Adrenal gland (tissue), 9 donors: ENCODE measurements at regions not wholly inside any gene's neighbourhood (a gene's known extent, or its start where the extent isn't known, plus 50 kb on each side); places are given as distances from the start of the nearest gene placed in this dataset.
"Not testable (repeated sequence)": the region's sequence is repeated elsewhere in the genome, so short reads cannot be mapped to it uniquely, and the experiment has no call there.

ENCODE experiments used
- DNase-seq, 7 donors: peaks; one replicate each; pipeline ENCODE4 v3.0.0-alpha.2; 2019 to 2020
- H3K27ac ChIP-seq, 5 donors: fragments of 200-600 bp; sonication (generic) in 4 of 5; 1 replicate in 3 of 5; 2 replicates in 2 of 5; pipeline versions ENCODE4 v1.5.1 to v1.8.0; 2016 to 2020; ENCODE audit warnings: mild to moderate bottlenecking in 1 of 5
- H3K27me3 ChIP-seq: fragments of 200-600 bp; 2 replicates; pipeline ENCODE4 v1.8.0; 2021
- H3K36me3 ChIP-seq, 2 donors: fragments of 200-600 bp; replicated peaks in 1 of 2; 1 replicate in 1 of 2; 2 replicates in 1 of 2; pipeline versions ENCODE4 v1.5.1 to v1.8.0; 2018 to 2022
- H3K4me1 ChIP-seq, 2 donors: fragments of 200-600 bp; replicated peaks in 1 of 2; 1 replicate in 1 of 2; 2 replicates in 1 of 2; pipeline versions ENCODE4 v1.5.1 to v1.8.0; 2018 to 2021
- H3K4me3 ChIP-seq, 4 donors: fragments of 200-600 bp; sonication (generic) in 3 of 4; one replicate each; pipeline ENCODE4 v1.5.1; 2016 to 2018
- H3K9me3 ChIP-seq, 3 donors: fragments of 200-600 bp; sonication (generic) in 1 of 3; replicated peaks in 1 of 3; 1 replicate in 2 of 3; 2 replicates in 1 of 3; pipeline versions ENCODE4 v1.5.1 to v1.8.0; 2016 to 2021
- WGBS, 4 donors: extraction: QIAGEN DNeasy Blood & Tissue Kit in 2 of 4; methylation state at CpG; one replicate each; pipeline versions ENCODE4 v1.1.5 to v1.1.7; 2013 to 2017; 5-methylcytosine and 5-hydroxymethylcytosine counted together
- intact Hi-C, 2 donors: fragments of 100-400 bp; cut with DNase I; formaldehyde crosslinking; loops; one replicate each; pipeline versions ENCODE4 v1.14.1 to v1.15.0; 2022 to 2023
- small RNA-seq, 2 donors: library from RNA; depleted of rRNA; stranded (forward); fragments of <200 nt; gene quantifications; one replicate each; pipeline ENCODE3, GENCODE V24; 2016
- donor health status: healthy with polysubstance abuse.
- donor health status: Bipolar disorder and iron deficiency.
- donor health status: DM: yes; HTN: yes; CAD: no.
- donor health status: DM: no; HTN: no; CAD: no.
- donor health status: DM: no; HTN: no; CAD: no.

- H3K9me3 ChIP-seq, intact Hi-C loops: not testable (repeated sequence)
- WGBS, 4 donors = no CpG with 5 or more reads among the region's 7 CpGs
Observed at GRCh38 chr9:61420267-61420958, 230.6 kb downstream of the SPATA31A7 start.

GRCh38 chr9:61447189-61447588, 257.4 kb downstream of the SPATA31A7 start:
- DNase-seq, H3K36me3 ChIP-seq, H3K4me3 ChIP-seq, H3K4me1 ChIP-seq, H3K9me3 ChIP-seq, intact Hi-C loops, H3K27ac ChIP-seq, H3K27me3 ChIP-seq: not testable (repeated sequence)
- no CpG with 5 or more reads among the region's 10 CpGs for WGBS, 4 donors

More at GRCh38 chr9:61420267-61420958, 230.6 kb downstream of the SPATA31A7 start:
- H3K36me3 ChIP-seq, H3K27ac ChIP-seq, H3K4me3 ChIP-seq, DNase-seq, H3K4me1 ChIP-seq, H3K27me3 ChIP-seq: not testable (repeated sequence)

GRCh38 chr9:61460860-61461259, 271.0 kb downstream of the SPATA31A7 start:
- H3K4me3 ChIP-seq, H3K27ac ChIP-seq, H3K9me3 ChIP-seq, H3K4me1 ChIP-seq, intact Hi-C loops, DNase-seq, H3K36me3 ChIP-seq, H3K27me3 ChIP-seq: not testable (repeated sequence)
- WGBS, 4 donors = no CpG with 5 or more reads among the region's 3 CpGs

Small RNA genes lying in the stretch of these regions (small RNA-seq; reads per million reads assigned to genes)
- 0 reads per million in 2 donors for gene RN7SL462P
